Thyroid gland (tissue), 4 donors: ENCODE measurements at regions not wholly inside any gene's neighbourhood (a gene's known extent, or its start where the extent isn't known, plus 50 kb on each side); places are given as distances from the start of the nearest gene placed in this dataset.

Experiments
- DNase-seq, 2 donors: peaks; one replicate each; pipeline ENCODE4 v3.0.0-alpha.2; 2019
- H3K27ac ChIP-seq, 3 donors: fragments of 200-600 bp; sonication (generic); 1 replicate in 2 of 3; 2 replicates in 1 of 3; pipeline ENCODE4 v1.5.1; 2016 to 2019; ENCODE audit warnings: mild to moderate bottlenecking in 1 of 3, moderate library complexity in 1 of 3
- H3K27me3 ChIP-seq: fragments of 200-600 bp; sonication (generic); one replicate; pipeline ENCODE4 v1.5.1; 2019
- H3K36me3 ChIP-seq, 2 donors: fragments of 200-600 bp; sonication (generic); one replicate each; pipeline ENCODE4 v1.5.1; 2016 to 2019
- H3K4me1 ChIP-seq, 2 donors: fragments of 200-600 bp; sonication (generic); one replicate each; pipeline ENCODE4 v1.5.1; 2017 to 2019
- H3K4me3 ChIP-seq, 3 donors: fragments of 200-600 bp; sonication (generic); replicated peaks in 1 of 3; 1 replicate in 2 of 3; 2 replicates in 1 of 3; pipeline ENCODE4 v1.5.1; 2016; ENCODE audit warnings: mild to moderate bottlenecking in 1 of 3
- H3K9me3 ChIP-seq: fragments of 200-600 bp; sonication (generic); one replicate; pipeline ENCODE4 v1.5.1; 2017
- POLR2A ChIP-seq, 2 donors: fragments of 450-650 bp; IDR thresholded peaks; one replicate each; pipeline ENCODE4 v1.6.1; 2017; ENCODE audit warnings: antibody characterized with exemption in 2 of 2, mild to moderate bottlenecking in 2 of 2, moderate library complexity in 1 of 2
- WGBS, 2 donors: methylation state at CpG; one replicate each; pipeline ENCODE4 v1.1.5; 2017; 5-methylcytosine and 5-hydroxymethylcytosine counted together
- intact Hi-C: fragments of 100-400 bp; cut with DNase I; formaldehyde crosslinking; loops from one replicate; pipeline ENCODE4 v1.15.1; 2023
- TF ChIP-seq, protein P1 (sequence below), 6 experiments: fragments of 200-600 bp in 3 of 6; fragments of 450-650 bp in 3 of 6; sonication (generic) in 3 of 6; IDR thresholded peaks; one replicate each; pipeline ENCODE4 v1.5.1; 2016 to 2019; ENCODE audit warnings: antibody characterized with exemption in 6 of 6, mild to moderate bottlenecking in 2 of 6, inconsistent platforms in 1 of 6, moderate library complexity in 1 of 6

DNA sequence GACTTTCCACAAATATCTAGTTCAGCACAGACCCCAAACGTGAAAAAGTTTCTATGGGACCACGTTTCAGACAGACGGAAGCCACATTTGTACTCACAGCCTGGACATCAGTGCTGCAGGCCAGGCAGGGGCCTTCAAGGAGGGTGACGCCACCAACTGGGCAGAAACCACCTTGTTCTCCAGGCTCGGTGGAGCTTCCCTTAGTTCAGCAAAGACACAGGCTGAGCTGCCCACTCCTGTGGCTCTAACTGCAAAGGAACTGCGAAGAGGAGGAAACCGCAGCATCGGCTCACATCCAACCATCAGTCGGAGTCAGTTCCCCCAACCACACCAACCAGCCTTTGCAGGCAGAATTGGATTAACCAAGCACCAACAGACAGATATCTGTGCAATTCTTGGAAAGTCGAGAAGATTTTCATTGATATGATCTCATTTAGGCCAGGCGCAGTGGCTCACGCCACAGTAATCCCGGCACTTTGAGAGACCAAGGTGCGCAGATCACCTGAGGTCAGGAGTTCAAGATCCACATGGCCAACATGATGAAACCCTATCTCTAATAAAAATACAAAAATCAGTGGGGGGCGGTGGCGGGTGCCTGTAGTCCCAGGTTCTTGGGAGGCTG lies 73.3 kb upstream of the CNEP1R1 start:
- Histone ChIP-seq H3K4me1 (no peaks in the 10 kb centered on the region), H3K27ac (no peak overlapping the region), H3K36me3 (no peaks in the 10 kb centered on the region), H3K4me3 (no peak overlapping the region), H3K9me3 (no peaks in the 10 kb centered on the region), H3K27me3 (no peaks in the 10 kb centered on the region)
- DNase-seq: no peak
- intact Hi-C loops: no loop called here
- WGBS, 2 donors: 93 to 94% methylated on average over 16 of the region's 16 CpGs
- TF ChIP-seq POLR2A (IDR thresholded peaks at IDR 0.05): no peak
- TF ChIP-seq, protein P1, sequence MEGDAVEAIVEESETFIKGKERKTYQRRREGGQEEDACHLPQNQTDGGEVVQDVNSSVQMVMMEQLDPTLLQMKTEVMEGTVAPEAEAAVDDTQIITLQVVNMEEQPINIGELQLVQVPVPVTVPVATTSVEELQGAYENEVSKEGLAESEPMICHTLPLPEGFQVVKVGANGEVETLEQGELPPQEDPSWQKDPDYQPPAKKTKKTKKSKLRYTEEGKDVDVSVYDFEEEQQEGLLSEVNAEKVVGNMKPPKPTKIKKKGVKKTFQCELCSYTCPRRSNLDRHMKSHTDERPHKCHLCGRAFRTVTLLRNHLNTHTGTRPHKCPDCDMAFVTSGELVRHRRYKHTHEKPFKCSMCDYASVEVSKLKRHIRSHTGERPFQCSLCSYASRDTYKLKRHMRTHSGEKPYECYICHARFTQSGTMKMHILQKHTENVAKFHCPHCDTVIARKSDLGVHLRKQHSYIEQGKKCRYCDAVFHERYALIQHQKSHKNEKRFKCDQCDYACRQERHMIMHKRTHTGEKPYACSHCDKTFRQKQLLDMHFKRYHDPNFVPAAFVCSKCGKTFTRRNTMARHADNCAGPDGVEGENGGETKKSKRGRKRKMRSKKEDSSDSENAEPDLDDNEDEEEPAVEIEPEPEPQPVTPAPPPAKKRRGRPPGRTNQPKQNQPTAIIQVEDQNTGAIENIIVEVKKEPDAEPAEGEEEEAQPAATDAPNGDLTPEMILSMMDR (IDR thresholded peaks at IDR 0.05): no peak

DNA sequence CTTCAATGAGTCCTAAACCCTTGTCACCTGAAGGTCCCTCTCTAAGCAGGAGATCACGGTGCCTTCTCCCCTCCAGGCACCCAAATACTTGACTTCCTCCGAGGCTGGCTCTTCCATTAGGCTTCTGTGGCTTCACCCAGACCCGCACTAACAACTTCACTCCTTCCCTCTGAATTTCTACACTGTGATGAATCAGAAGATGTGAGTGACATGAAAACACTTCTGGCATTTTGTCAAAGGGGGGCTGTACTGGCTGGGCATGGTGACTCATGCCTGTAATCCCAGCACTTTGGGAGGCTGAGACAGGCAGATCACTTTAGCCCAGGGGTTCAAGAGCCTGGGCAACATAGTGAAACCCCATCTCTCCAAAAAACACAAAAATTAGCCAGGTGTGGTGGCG lies 72.6 kb upstream of the CNEP1R1 start:
- WGBS, 2 donors: 96 to 98% methylated on average over 4 of the region's 4 CpGs
- TF ChIP-seq, protein P1 (IDR thresholded peaks at IDR 0.05): no peak
- no peak for TF ChIP-seq POLR2A (IDR thresholded peaks at IDR 0.05)
- intact Hi-C loops: no loop called here
- DNase-seq: no peak
- Histone ChIP-seq H3K36me3 (no peaks in the 10 kb centered on the region), H3K27me3 (no peaks in the 10 kb centered on the region), H3K4me1 (no peaks in the 10 kb centered on the region), H3K27ac (no peak overlapping the region), H3K9me3 (no peaks in the 10 kb centered on the region), H3K4me3 (no peak overlapping the region)

DNA sequence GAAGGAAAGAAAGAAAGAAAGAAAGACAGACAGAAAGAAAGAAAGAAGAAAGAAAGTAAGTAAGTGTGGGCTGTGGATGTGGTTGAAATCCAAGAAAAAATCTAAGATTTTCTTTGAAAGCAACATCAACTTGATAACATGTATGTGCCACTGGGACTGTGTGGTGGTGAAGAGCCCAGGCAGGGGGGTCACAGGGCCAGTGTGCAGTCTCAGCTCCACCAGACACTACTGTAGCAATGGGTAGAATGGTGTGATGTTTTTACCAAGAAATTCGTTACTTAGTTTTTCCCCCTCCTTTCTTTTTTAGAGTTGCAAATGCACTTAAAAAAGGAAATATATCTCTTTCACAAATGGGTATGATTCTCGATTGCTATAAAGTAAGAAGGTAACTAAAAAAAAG lies 71.9 kb upstream of the CNEP1R1 start:
- Histone ChIP-seq H3K27me3 (no peaks in the 10 kb centered on the region), H3K27ac (no peak overlapping the region), H3K4me1 (peaks cover 0 to 3% of the 10 kb centered on the region in 2 donors), H3K36me3 (no peaks in the 10 kb centered on the region), H3K9me3 (no peaks in the 10 kb centered on the region), H3K4me3 (no peak overlapping the region)
- WGBS, 2 donors: 53 to 56% methylated on average over 2 of the region's 2 CpGs
- TF ChIP-seq, protein P1 (IDR thresholded peaks at IDR 0.05): no peak
- TF ChIP-seq POLR2A (IDR thresholded peaks at IDR 0.05): no peak
- intact Hi-C loops: no loop called here
- DNase-seq: no peak

DNA sequence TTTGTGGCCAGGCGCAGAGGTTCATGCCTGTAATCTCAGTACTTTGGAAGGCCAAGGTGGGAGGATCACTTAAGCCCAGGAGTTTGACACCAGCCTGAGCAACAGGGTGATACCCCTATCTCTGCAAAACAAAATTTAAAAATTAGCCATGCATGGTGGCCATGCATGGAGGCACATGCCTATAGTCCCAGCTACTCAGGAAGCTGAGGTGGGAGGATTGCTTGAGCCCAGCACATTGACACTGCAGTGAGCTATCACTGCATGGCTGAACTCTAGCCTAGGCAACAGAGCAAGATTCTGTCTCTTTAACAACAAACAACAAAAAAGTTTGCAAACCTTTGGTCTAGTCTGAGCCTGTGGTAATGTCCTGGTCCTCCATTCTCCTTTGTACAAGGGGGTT lies 69.2 kb upstream of the CNEP1R1 start:
- 100% methylated on average over 1 of the region's 1 CpG for WGBS, 2 donors
- H3K9me3 ChIP-seq: no peaks in the 10 kb centered on the region
- H3K36me3 ChIP-seq: no peaks in the 10 kb centered on the region
- no peak overlapping the region for H3K4me3 ChIP-seq
- no peaks in the 10 kb centered on the region for H3K27me3 ChIP-seq
- no peak for DNase-seq
- TF ChIP-seq, protein P1 (IDR thresholded peaks at IDR 0.05): no peak
- no peak for TF ChIP-seq POLR2A (IDR thresholded peaks at IDR 0.05)
- no peak overlapping the region for H3K27ac ChIP-seq
- H3K4me1 ChIP-seq: peaks cover 11 to 23% of the 10 kb centered on the region in 2 donors
- intact Hi-C loops: no loop called here

DNA sequence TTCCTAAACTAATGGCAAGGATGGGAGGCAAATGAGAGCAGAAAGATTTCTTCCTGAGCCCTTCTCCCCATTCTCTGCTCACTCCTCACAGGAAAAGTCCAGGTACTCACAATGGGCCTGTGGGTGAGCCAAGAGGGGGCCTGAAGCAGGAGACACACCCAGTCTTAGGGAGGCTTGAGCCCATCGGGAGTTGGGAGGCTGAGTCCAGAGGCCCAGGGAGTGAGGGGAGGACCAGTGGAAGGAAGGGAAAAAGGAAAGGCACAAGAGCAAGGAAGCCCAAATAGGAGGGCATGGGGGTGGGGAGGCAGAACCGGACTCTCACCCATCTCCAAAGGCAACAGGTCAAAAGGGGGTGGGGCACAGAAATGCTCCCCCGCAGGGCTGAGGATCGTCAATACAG lies 68.1 kb upstream of the CNEP1R1 start:
- no peak overlapping the region for H3K4me3 ChIP-seq
- H3K36me3 ChIP-seq: no peaks in the 10 kb centered on the region
- TF ChIP-seq POLR2A (IDR thresholded peaks at IDR 0.05): no peak
- TF ChIP-seq, protein P1 (IDR thresholded peaks at IDR 0.05): no peak
- intact Hi-C loops: no loop called here
- no peaks in the 10 kb centered on the region for H3K27me3 ChIP-seq
- no peaks in the 10 kb centered on the region for H3K9me3 ChIP-seq
- peaks cover 11 to 23% of the 10 kb centered on the region in 2 donors for H3K4me1 ChIP-seq
- 93 to 97% methylated on average over 4 of the region's 4 CpGs for WGBS, 2 donors
- no peak for DNase-seq
- no peak overlapping the region for H3K27ac ChIP-seq
